ENCODE measurements at regions not wholly inside any gene's neighbourhood (a gene's known extent, or its start where the extent isn't known, plus 50 kb on each side); places are given as distances from the start of the nearest gene placed in this dataset.
"Not testable (repeated sequence)": the region's sequence is repeated elsewhere in the genome, so short reads cannot be mapped to it uniquely, and the experiment has no call there.

GRCh38 chrX:914206-914605, 283.6 kb downstream of the SHOX start:
- H3K27ac ChIP-seq (ENCODE audit: low read depth, low read length), result no peak overlapping the region
- H3K4me3 ChIP-seq (ENCODE audit: low read length in 3 of 3), result no peak overlapping the region
- no peak overlapping the region for H3K9ac ChIP-seq (ENCODE audit: low read depth in 1 of 3, low read length in 3 of 3)
- no peaks in the 10 kb centered on the region for H3K27me3 ChIP-seq (ENCODE audit: control insufficient read depth in 3 of 3, insufficient read depth in 3 of 3, low read length in 3 of 3)
- no peaks in the 10 kb centered on the region for H3K36me3 ChIP-seq (ENCODE audit: control insufficient read depth in 3 of 3, insufficient read depth in 3 of 3, low read length in 3 of 3)
- peaks cover 0 to 3% (median 2%) of the 10 kb centered on the region in 3 donors for H3K9me3 ChIP-seq (ENCODE audit: control insufficient read depth in 3 of 3, low read length in 3 of 3)
- H3K4me1 ChIP-seq (ENCODE audit: control insufficient read depth in 3 of 3, insufficient read depth in 3 of 3, low read length in 3 of 3), result no peaks in the 10 kb centered on the region

GRCh38 chrX:912677-913076, 282.1 kb downstream of the SHOX start:
- H3K27me3 ChIP-seq (ENCODE audit: control insufficient read depth in 3 of 3, insufficient read depth in 3 of 3, low read length in 3 of 3), result no peaks in the 10 kb centered on the region

GRCh38 chrX:909068-909467, 278.5 kb downstream of the SHOX start:
- H3K4me3 ChIP-seq (ENCODE audit: low read length in 3 of 3); H3K27ac ChIP-seq (ENCODE audit: low read depth, low read length); H3K9me3 ChIP-seq (ENCODE audit: control insufficient read depth in 3 of 3, low read length in 3 of 3); H3K36me3 ChIP-seq (ENCODE audit: control insufficient read depth in 3 of 3, insufficient read depth in 3 of 3, low read length in 3 of 3); H3K4me1 ChIP-seq (ENCODE audit: control insufficient read depth in 3 of 3, insufficient read depth in 3 of 3, low read length in 3 of 3); H3K9ac ChIP-seq (ENCODE audit: low read depth in 1 of 3, low read length in 3 of 3); H3K27me3 ChIP-seq (ENCODE audit: control insufficient read depth in 3 of 3, insufficient read depth in 3 of 3, low read length in 3 of 3): not testable (repeated sequence)

More at GRCh38 chrX:912677-913076, 282.1 kb downstream of the SHOX start:
- H3K4me3 ChIP-seq (ENCODE audit: low read length in 3 of 3), result no peak overlapping the region
- peaks cover 0 to 3% (median 2%) of the 10 kb centered on the region in 3 donors for H3K9me3 ChIP-seq (ENCODE audit: control insufficient read depth in 3 of 3, low read length in 3 of 3)
- H3K9ac ChIP-seq (ENCODE audit: low read depth in 1 of 3, low read length in 3 of 3), result no peak overlapping the region
- H3K27ac ChIP-seq (ENCODE audit: low read depth, low read length), result no peak overlapping the region
- H3K36me3 ChIP-seq (ENCODE audit: control insufficient read depth in 3 of 3, insufficient read depth in 3 of 3, low read length in 3 of 3), result no peaks in the 10 kb centered on the region
- H3K4me1 ChIP-seq (ENCODE audit: control insufficient read depth in 3 of 3, insufficient read depth in 3 of 3, low read length in 3 of 3), result no peaks in the 10 kb centered on the region

- Histone ChIP-seq H3K4me1 (ENCODE audit: control insufficient read depth in 3 of 3, insufficient read depth in 3 of 3, low read length in 3 of 3) (no peaks in the 10 kb centered on the region), H3K9ac (ENCODE audit: low read depth in 1 of 3, low read length in 3 of 3) (no peak overlapping the region), H3K9me3 (ENCODE audit: control insufficient read depth in 3 of 3, low read length in 3 of 3) (no peaks in the 10 kb centered on the region), H3K27me3 (ENCODE audit: control insufficient read depth in 3 of 3, insufficient read depth in 3 of 3, low read length in 3 of 3) (no peaks in the 10 kb centered on the region), H3K27ac (ENCODE audit: low read depth, low read length) (no peak overlapping the region), H3K36me3 (ENCODE audit: control insufficient read depth in 3 of 3, insufficient read depth in 3 of 3, low read length in 3 of 3) (no peaks in the 10 kb centered on the region), H3K4me3 (ENCODE audit: low read length in 3 of 3) (no peak overlapping the region)
These were observed 276.0 kb downstream of the SHOX start for GRCh38 chrX:906586-906985.

GRCh38 chrX:905848-906566, 275.4 kb downstream of the SHOX start:
- no peaks in the 10 kb centered on the region for H3K9me3 ChIP-seq (ENCODE audit: control insufficient read depth in 3 of 3, low read length in 3 of 3)
- H3K36me3 ChIP-seq (ENCODE audit: control insufficient read depth in 3 of 3, insufficient read depth in 3 of 3, low read length in 3 of 3), result no peaks in the 10 kb centered on the region
- no peaks in the 10 kb centered on the region for H3K4me1 ChIP-seq (ENCODE audit: control insufficient read depth in 3 of 3, insufficient read depth in 3 of 3, low read length in 3 of 3)
- H3K27me3 ChIP-seq (ENCODE audit: control insufficient read depth in 3 of 3, insufficient read depth in 3 of 3, low read length in 3 of 3), result no peaks in the 10 kb centered on the region
- H3K27ac ChIP-seq (ENCODE audit: low read depth, low read length), result no peak overlapping the region
- H3K9ac ChIP-seq (ENCODE audit: low read depth in 1 of 3, low read length in 3 of 3), result no peak overlapping the region
- H3K4me3 ChIP-seq (ENCODE audit: low read length in 3 of 3), result no peak overlapping the region

GRCh38 chrX:903116-903515, 272.5 kb downstream of the SHOX start:
- no peak overlapping the region for H3K9ac ChIP-seq (ENCODE audit: low read depth in 1 of 3, low read length in 3 of 3)
- no peaks in the 10 kb centered on the region for H3K4me1 ChIP-seq (ENCODE audit: control insufficient read depth in 3 of 3, insufficient read depth in 3 of 3, low read length in 3 of 3)
- no peaks in the 10 kb centered on the region for H3K27me3 ChIP-seq (ENCODE audit: control insufficient read depth in 3 of 3, insufficient read depth in 3 of 3, low read length in 3 of 3)
- H3K9me3 ChIP-seq (ENCODE audit: control insufficient read depth in 3 of 3, low read length in 3 of 3), result no peaks in the 10 kb centered on the region
- H3K36me3 ChIP-seq (ENCODE audit: control insufficient read depth in 3 of 3, insufficient read depth in 3 of 3, low read length in 3 of 3), result no peaks in the 10 kb centered on the region
- no peak overlapping the region for H3K4me3 ChIP-seq (ENCODE audit: low read length in 3 of 3)
- H3K27ac ChIP-seq (ENCODE audit: low read depth, low read length), result no peak overlapping the region

GRCh38 chrX:896256-896655, 265.7 kb downstream of the SHOX start:
- H3K27me3 ChIP-seq (ENCODE audit: control insufficient read depth in 3 of 3, insufficient read depth in 3 of 3, low read length in 3 of 3), result no peaks in the 10 kb centered on the region
- no peaks in the 10 kb centered on the region for H3K36me3 ChIP-seq (ENCODE audit: control insufficient read depth in 3 of 3, insufficient read depth in 3 of 3, low read length in 3 of 3)
- H3K9me3 ChIP-seq (ENCODE audit: control insufficient read depth in 3 of 3, low read length in 3 of 3), result peaks cover 3 to 8% (median 7%) of the 10 kb centered on the region in 3 donors
- H3K4me3 ChIP-seq (ENCODE audit: low read length in 3 of 3), result no peak overlapping the region
- no peaks in the 10 kb centered on the region for H3K4me1 ChIP-seq (ENCODE audit: control insufficient read depth in 3 of 3, insufficient read depth in 3 of 3, low read length in 3 of 3)
- no peak overlapping the region for H3K9ac ChIP-seq (ENCODE audit: low read depth in 1 of 3, low read length in 3 of 3)
- H3K27ac ChIP-seq (ENCODE audit: low read depth, low read length), result no peak overlapping the region

GRCh38 chrX:889966-890651, 259.5 kb downstream of the SHOX start:
- H3K9me3 ChIP-seq (ENCODE audit: control insufficient read depth in 3 of 3, low read length in 3 of 3), result peaks cover 5 to 8% (median 5%) of the 10 kb centered on the region in 3 donors
- H3K4me3 ChIP-seq (ENCODE audit: low read length in 3 of 3), result no peak overlapping the region
- no peak overlapping the region for H3K27ac ChIP-seq (ENCODE audit: low read depth, low read length)
- no peaks in the 10 kb centered on the region for H3K27me3 ChIP-seq (ENCODE audit: control insufficient read depth in 3 of 3, insufficient read depth in 3 of 3, low read length in 3 of 3)
- H3K4me1 ChIP-seq (ENCODE audit: control insufficient read depth in 3 of 3, insufficient read depth in 3 of 3, low read length in 3 of 3), result no peaks in the 10 kb centered on the region
- no peaks in the 10 kb centered on the region for H3K36me3 ChIP-seq (ENCODE audit: control insufficient read depth in 3 of 3, insufficient read depth in 3 of 3, low read length in 3 of 3)
- no peak overlapping the region for H3K9ac ChIP-seq (ENCODE audit: low read depth in 1 of 3, low read length in 3 of 3)

GRCh38 chrX:887724-888123, 257.1 kb downstream of the SHOX start:
- not testable (repeated sequence) for H3K4me3 ChIP-seq (ENCODE audit: low read length in 3 of 3); H3K4me1 ChIP-seq (ENCODE audit: control insufficient read depth in 3 of 3, insufficient read depth in 3 of 3, low read length in 3 of 3); H3K9me3 ChIP-seq (ENCODE audit: control insufficient read depth in 3 of 3, low read length in 3 of 3); H3K27ac ChIP-seq (ENCODE audit: low read depth, low read length); H3K36me3 ChIP-seq (ENCODE audit: control insufficient read depth in 3 of 3, insufficient read depth in 3 of 3, low read length in 3 of 3); H3K9ac ChIP-seq (ENCODE audit: low read depth in 1 of 3, low read length in 3 of 3); H3K27me3 ChIP-seq (ENCODE audit: control insufficient read depth in 3 of 3, insufficient read depth in 3 of 3, low read length in 3 of 3)

GRCh38 chrX:883588-883987, 253.0 kb downstream of the SHOX start:
- no peaks in the 10 kb centered on the region for H3K27me3 ChIP-seq (ENCODE audit: control insufficient read depth in 3 of 3, insufficient read depth in 3 of 3, low read length in 3 of 3)
- no peak overlapping the region for H3K4me3 ChIP-seq (ENCODE audit: low read length in 3 of 3)
- no peak overlapping the region for H3K9ac ChIP-seq (ENCODE audit: low read depth in 1 of 3, low read length in 3 of 3)
- no peaks in the 10 kb centered on the region for H3K36me3 ChIP-seq (ENCODE audit: control insufficient read depth in 3 of 3, insufficient read depth in 3 of 3, low read length in 3 of 3)
- peaks cover 2 to 4% (median 2%) of the 10 kb centered on the region in 3 donors for H3K9me3 ChIP-seq (ENCODE audit: control insufficient read depth in 3 of 3, low read length in 3 of 3)
- H3K27ac ChIP-seq (ENCODE audit: low read depth, low read length), result no peak overlapping the region
- H3K4me1 ChIP-seq (ENCODE audit: control insufficient read depth in 3 of 3, insufficient read depth in 3 of 3, low read length in 3 of 3), result no peaks in the 10 kb centered on the region

All from skeletal muscle tissue (tissue), 3 donors.